Memory B cell (primary cell): ENCODE measurements at regions not wholly inside any gene's neighbourhood (a gene's known extent, or its start where the extent isn't known, plus 50 kb on each side); places are given as distances from the start of the nearest gene placed in this dataset.

Experiments
- ATAC-seq: fragments of 150-1000 bp; cut with Tn5 transposase; 2 replicates; pipeline ENCODE4 v1.10.0; 2021; ENCODE audit warnings: low read depth, mild to moderate bottlenecking, moderate library complexity
- DNase-seq, 2 donors: peaks; one replicate each; pipeline ENCODE4 v3.0.0; 2022; ENCODE audit warnings: low spot score in 2 of 2
- H3K27ac Mint-ChIP-seq: one replicate; pipeline ENCODE4 v1.8.0; 2022; ENCODE audit warnings: mild to moderate bottlenecking, moderate library complexity, mixed read lengths
- H3K27me3 Mint-ChIP-seq: one replicate; pipeline ENCODE4 v1.8.0; 2022; ENCODE audit warnings: mixed read lengths
- H3K36me3 Mint-ChIP-seq: one replicate; pipeline ENCODE4 v1.8.0; 2022; ENCODE audit warnings: mild to moderate bottlenecking, mixed read lengths
- H3K4me1 Mint-ChIP-seq: one replicate; pipeline ENCODE4 v1.8.0; 2022; ENCODE audit warnings: mixed read lengths
- H3K4me3 Mint-ChIP-seq: one replicate; pipeline ENCODE4 v1.8.0; 2022; ENCODE audit warnings: mild to moderate bottlenecking, moderate library complexity, mixed read lengths
- H3K9me3 Mint-ChIP-seq: one replicate; pipeline ENCODE4 v1.8.0; 2022; ENCODE audit warnings: mixed read lengths

GRCh38 chr16:13852827-13853226 is 67.1 kb upstream of the ERCC4 start:
- Mint-ChIP-seq H3K4me3 (no peak overlapping the region), H3K9me3 (peaks cover 1% of the 10 kb centered on the region), H3K4me1 (no peaks in the 10 kb centered on the region), H3K27me3 (peaks cover 22% of the 10 kb centered on the region), H3K27ac (no peak overlapping the region), H3K36me3 (no peaks in the 10 kb centered on the region)
- DNase-seq, result no peak
- ATAC-seq, result no peak

GRCh38 chr16:13856398-13856797 is 63.6 kb upstream of the ERCC4 start:
- Mint-ChIP-seq H3K36me3 (no peaks in the 10 kb centered on the region), H3K27ac (no peak overlapping the region), H3K27me3 (peaks cover 18% of the 10 kb centered on the region), H3K4me1 (no peaks in the 10 kb centered on the region), H3K9me3 (peaks cover 4% of the 10 kb centered on the region), H3K4me3 (no peak overlapping the region)
- DNase-seq (no peak), ATAC-seq (no peak)

- Mint-ChIP-seq H3K4me3 (no peak overlapping the region), H3K27me3 (peaks cover 18% of the 10 kb centered on the region), H3K4me1 (no peaks in the 10 kb centered on the region), H3K9me3 (peaks cover 5% of the 10 kb centered on the region), H3K36me3 (no peaks in the 10 kb centered on the region), H3K27ac (no peak overlapping the region)
- no peak for DNase-seq
- no peak for ATAC-seq
These were observed 63.0 kb upstream of the ERCC4 start for GRCh38 chr16:13856811-13857511.

- ATAC-seq (no peak), DNase-seq (no peak)
These were observed 60.9 kb upstream of the ERCC4 start for GRCh38 chr16:13858873-13859580.

GRCh38 chr16:13863075-13863765 is 56.7 kb upstream of the ERCC4 start:
- Mint-ChIP-seq H3K4me1 (peaks cover 5% of the 10 kb centered on the region), H3K27me3 (peaks cover 9% of the 10 kb centered on the region), H3K9me3 (peaks cover 15% of the 10 kb centered on the region), H3K36me3 (peaks cover 2% of the 10 kb centered on the region), H3K27ac (no peak overlapping the region), H3K4me3 (no peak overlapping the region)
- DNase-seq (no peak), ATAC-seq (no peak)

More at GRCh38 chr16:13858873-13859580, 60.9 kb upstream of the ERCC4 start:
- Mint-ChIP-seq H3K27me3 (peaks cover 15% of the 10 kb centered on the region), H3K4me1 (no peaks in the 10 kb centered on the region), H3K27ac (no peak overlapping the region), H3K9me3 (peaks cover 10% of the 10 kb centered on the region), H3K4me3 (no peak overlapping the region), H3K36me3 (no peaks in the 10 kb centered on the region)

GRCh38 chr16:13864689-13865088 is 55.3 kb upstream of the ERCC4 start:
- Mint-ChIP-seq H3K9me3 (peaks cover 15% of the 10 kb centered on the region), H3K27ac (no peak overlapping the region)
- peak; percentile 64 for ATAC-seq

GRCh38 chr16:13866073-13866472 is 53.9 kb upstream of the ERCC4 start:
- ATAC-seq (peak; percentile 34), DNase-seq (no peak)
- H3K9me3 Mint-ChIP-seq, result peaks cover 14% of the 10 kb centered on the region
- H3K4me3 Mint-ChIP-seq, result no peak overlapping the region
- H3K36me3 Mint-ChIP-seq, result peaks cover 2% of the 10 kb centered on the region
- H3K27ac Mint-ChIP-seq, result no peak overlapping the region
- peaks cover 5% of the 10 kb centered on the region for H3K4me1 Mint-ChIP-seq
- H3K27me3 Mint-ChIP-seq, result peaks cover 3% of the 10 kb centered on the region

More at GRCh38 chr16:13864689-13865088, 55.3 kb upstream of the ERCC4 start:
- Mint-ChIP-seq H3K36me3 (peaks cover 2% of the 10 kb centered on the region), H3K4me1 (peaks cover 5% of the 10 kb centered on the region), H3K4me3 (peak overlapping the region; percentile 35), H3K27me3 (peaks cover 7% of the 10 kb centered on the region)
- DNase-seq, result peak in 1 of 2 donors; percentile 2
